GM21515 (cell line): ENCODE measurements at regions not wholly inside any gene's neighbourhood (a gene's known extent, or its start where the extent isn't known, plus 50 kb on each side); places are given as distances from the start of the nearest gene placed in this dataset.
"Not testable (repeated sequence)": the region's sequence is repeated elsewhere in the genome, so short reads cannot be mapped to it uniquely, and the experiment has no call there.

Source experiments
- ATAC-seq: cut with Tn5 transposase; IDR thresholded peaks from one replicate; pipeline ENCODE4 v1.9.1; 2021; ENCODE audit not compliant: unreplicated experiment

- ATAC-seq = no peak
Observed at GRCh38 chr7:156590212-156590611, 50.4 kb upstream of the RNF32 start.

- no peak for ATAC-seq
Observed at GRCh38 chr7:156589808-156590207, 50.8 kb upstream of the RNF32 start.

GRCh38 chr7:156585926-156586325, 54.6 kb upstream of the RNF32 start:
- ATAC-seq = no peak

GRCh38 chr7:156585025-156585648, 55.4 kb upstream of the RNF32 start:
- no peak for ATAC-seq

GRCh38 chr7:156582591-156583123, 57.9 kb upstream of the RNF32 start:
- no peak for ATAC-seq

- no peak for ATAC-seq
Observed at GRCh38 chr7:156580036-156580435, 60.5 kb upstream of the RNF32 start.

GRCh38 chr7:156579566-156579965, 61.0 kb upstream of the RNF32 start:
- no peak for ATAC-seq

- ATAC-seq = no peak
Observed at GRCh38 chr7:156578978-156579430, 61.6 kb upstream of the RNF32 start.

- ATAC-seq = no peak
Observed at GRCh38 chr7:156578578-156578940, 62.0 kb upstream of the RNF32 start.

- no peak for ATAC-seq
Observed at GRCh38 chr7:156577645-156578577, 62.7 kb upstream of the RNF32 start.

- no peak for ATAC-seq
Observed at GRCh38 chr7:156576216-156577058, 64.1 kb upstream of the RNF32 start.

GRCh38 chr7:156568258-156568657, 72.3 kb upstream of the RNF32 start:
- no peak for ATAC-seq

GRCh38 chr7:156566812-156567549, 73.6 kb upstream of the RNF32 start:
- no peak for ATAC-seq

GRCh38 chr7:156565002-156565401, 75.6 kb upstream of the RNF32 start:
- not testable (repeated sequence) for ATAC-seq

GRCh38 chr7:156560696-156561095, 79.9 kb upstream of the RNF32 start:
- no peak for ATAC-seq

- ATAC-seq = no peak
Observed at GRCh38 chr7:156560075-156560474, 80.5 kb upstream of the RNF32 start.

- no peak for ATAC-seq
Observed at GRCh38 chr7:156559001-156559400, 81.6 kb upstream of the RNF32 start.

- no peak for ATAC-seq
Observed at GRCh38 chr7:156558198-156558597, 82.4 kb upstream of the RNF32 start.

GRCh38 chr7:156556083-156556482, 84.5 kb upstream of the RNF32 start:
- no peak for ATAC-seq

GRCh38 chr7:156554488-156554887, 86.1 kb upstream of the RNF32 start:
- no peak for ATAC-seq
